Nephron (organoid): ENCODE measurements at regions not wholly inside any gene's neighbourhood (a gene's known extent, or its start where the extent isn't known, plus 50 kb on each side); places are given as distances from the start of the nearest gene placed in this dataset.
A peak's percentile ranks its signal among the peaks of the same experiment; 100 is the strongest.

ENCODE experiments used
- H3K27ac Mint-ChIP-seq, 3 experiments: 2 replicates each; pipeline ENCODE4 v1.8.0; 2020; ENCODE audit warnings: mixed read lengths in 3 of 3, mild to moderate bottlenecking in 2 of 3, moderate library complexity in 1 of 3
- H3K27me3 Mint-ChIP-seq: 2 replicates; pipeline ENCODE4 v1.8.0; 2021; ENCODE audit warnings: low read depth, mild to moderate bottlenecking, moderate library complexity, mixed read lengths
- H3K36me3 Mint-ChIP-seq: 2 replicates; pipeline ENCODE4 v1.8.0; 2020; ENCODE audit warnings: low read depth, mixed read lengths
- H3K4me1 Mint-ChIP-seq: 2 replicates; pipeline ENCODE4 v1.8.0; 2020; ENCODE audit warnings: mixed read lengths
- H3K4me3 Mint-ChIP-seq, 3 experiments: 2 replicates each; pipeline ENCODE4 v1.8.0; 2020; ENCODE audit warnings: mild to moderate bottlenecking in 3 of 3, mixed read lengths in 3 of 3, moderate library complexity in 2 of 3
- H3K9me3 Mint-ChIP-seq: 2 replicates; pipeline ENCODE4 v1.8.0; 2020; ENCODE audit warnings: mixed read lengths
- TF ChIP-seq, protein P1 (sequence below), 3 experiments: fragments of 200-600 bp; sonication (generic); IDR thresholded peaks; one replicate each; pipeline ENCODE4 v1.5.0; 2021; ENCODE audit warnings: antibody characterized with exemption in 3 of 3; ENCODE audit not compliant: unreplicated experiment in 3 of 3

DNA sequence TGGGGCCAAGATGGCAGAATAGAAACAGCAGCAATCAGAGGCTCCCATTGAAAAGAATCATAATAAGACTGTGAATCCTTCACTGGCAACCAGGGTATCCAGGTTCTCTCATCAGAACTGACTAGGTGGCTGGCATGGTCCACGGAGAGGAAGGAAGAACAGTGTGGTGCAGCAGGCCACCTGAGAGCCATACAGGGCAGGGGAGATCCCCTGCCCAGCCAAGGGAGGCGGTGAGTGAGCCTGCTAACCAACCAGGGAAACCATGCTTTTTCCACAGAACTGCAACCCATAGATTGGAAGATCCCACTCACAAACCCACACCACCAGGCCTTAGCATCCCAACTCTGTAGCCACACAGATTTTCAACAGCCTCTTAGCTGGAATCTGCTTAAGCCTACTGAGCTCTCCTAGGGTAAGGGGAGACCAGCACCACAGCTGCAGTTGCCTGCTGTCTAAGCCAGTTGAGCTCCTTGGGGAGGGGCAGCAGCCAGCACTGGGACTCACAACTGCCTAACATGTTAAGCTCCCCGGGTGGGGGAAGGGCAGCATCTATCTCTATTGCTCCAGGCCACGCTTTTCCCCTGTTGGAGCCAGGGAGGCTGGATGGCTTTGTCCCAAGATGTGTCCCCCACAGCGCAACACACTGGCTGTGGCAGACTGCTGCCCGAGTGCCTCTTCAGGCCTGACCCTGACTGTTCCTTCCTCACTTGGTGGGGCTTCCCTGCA is 342.6 kb upstream of the CCDC196 start:
- Mint-ChIP-seq H3K4me3 (no peak overlapping the region), H3K36me3 (no peaks in the 10 kb centered on the region), H3K4me1 (no peaks in the 10 kb centered on the region), H3K27ac (no peak overlapping the region), H3K9me3 (peaks cover 32% of the 10 kb centered on the region), H3K27me3 (no peaks in the 10 kb centered on the region)
- TF ChIP-seq, protein P1, sequence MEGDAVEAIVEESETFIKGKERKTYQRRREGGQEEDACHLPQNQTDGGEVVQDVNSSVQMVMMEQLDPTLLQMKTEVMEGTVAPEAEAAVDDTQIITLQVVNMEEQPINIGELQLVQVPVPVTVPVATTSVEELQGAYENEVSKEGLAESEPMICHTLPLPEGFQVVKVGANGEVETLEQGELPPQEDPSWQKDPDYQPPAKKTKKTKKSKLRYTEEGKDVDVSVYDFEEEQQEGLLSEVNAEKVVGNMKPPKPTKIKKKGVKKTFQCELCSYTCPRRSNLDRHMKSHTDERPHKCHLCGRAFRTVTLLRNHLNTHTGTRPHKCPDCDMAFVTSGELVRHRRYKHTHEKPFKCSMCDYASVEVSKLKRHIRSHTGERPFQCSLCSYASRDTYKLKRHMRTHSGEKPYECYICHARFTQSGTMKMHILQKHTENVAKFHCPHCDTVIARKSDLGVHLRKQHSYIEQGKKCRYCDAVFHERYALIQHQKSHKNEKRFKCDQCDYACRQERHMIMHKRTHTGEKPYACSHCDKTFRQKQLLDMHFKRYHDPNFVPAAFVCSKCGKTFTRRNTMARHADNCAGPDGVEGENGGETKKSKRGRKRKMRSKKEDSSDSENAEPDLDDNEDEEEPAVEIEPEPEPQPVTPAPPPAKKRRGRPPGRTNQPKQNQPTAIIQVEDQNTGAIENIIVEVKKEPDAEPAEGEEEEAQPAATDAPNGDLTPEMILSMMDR (IDR thresholded peaks at IDR 0.05; ENCODE audit: unreplicated experiment in 3 of 3), result no peak

DNA sequence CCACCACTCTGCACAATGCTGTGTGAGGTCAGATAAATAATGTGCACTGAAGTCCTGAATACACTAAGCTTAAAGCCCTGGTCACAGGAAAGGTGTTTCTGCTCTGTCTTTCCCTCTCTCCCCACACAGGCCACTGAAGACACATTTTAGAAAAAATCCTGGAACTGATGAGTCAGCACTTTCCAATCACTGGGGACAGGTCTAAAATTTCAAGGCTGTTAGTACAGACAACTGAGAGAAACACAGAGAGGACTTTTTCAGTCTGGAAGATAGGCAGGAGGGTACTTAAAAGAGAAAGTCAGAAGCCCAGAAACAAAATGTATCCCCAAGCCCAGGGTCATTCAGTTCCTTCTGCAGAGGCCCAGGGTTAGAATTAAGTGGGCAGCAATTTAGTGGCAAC is 333.9 kb upstream of the CCDC196 start:
- TF ChIP-seq, protein P1 (IDR thresholded peaks at IDR 0.05; ENCODE audit: unreplicated experiment in 3 of 3), result no peak
- Mint-ChIP-seq H3K36me3 (no peaks in the 10 kb centered on the region), H3K4me3 (peak overlapping the region in 1 of 3 experiments; percentile 3), H3K4me1 (peaks cover 31% of the 10 kb centered on the region), H3K27me3 (no peaks in the 10 kb centered on the region), H3K27ac (peak overlapping the region; percentile 85 to 89 (median 89)), H3K9me3 (peaks cover 21% of the 10 kb centered on the region)

DNA sequence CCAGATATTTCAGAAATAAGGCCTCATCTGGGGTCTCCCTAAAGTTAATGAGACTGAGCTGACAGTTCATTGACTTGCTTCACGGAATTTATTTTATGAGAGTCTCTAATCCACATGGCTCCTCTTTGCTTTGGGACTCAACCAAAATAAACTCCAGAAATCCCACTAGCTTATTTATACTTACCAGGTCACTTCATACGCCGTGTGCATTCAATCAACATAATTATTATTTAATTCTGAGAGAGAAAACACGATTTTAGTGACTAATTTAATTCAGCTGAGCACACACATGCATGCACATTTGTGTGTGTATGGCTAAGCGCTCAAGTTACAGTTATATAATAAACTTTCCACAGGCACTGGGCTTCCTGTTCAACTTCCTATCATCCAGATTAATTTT is 333.4 kb upstream of the CCDC196 start:
- H3K36me3 Mint-ChIP-seq, result no peaks in the 10 kb centered on the region
- peaks cover 31% of the 10 kb centered on the region for H3K4me1 Mint-ChIP-seq
- peak overlapping the region in 1 of 3 experiments; percentile 6 for H3K4me3 Mint-ChIP-seq
- TF ChIP-seq, protein P1 (IDR thresholded peaks at IDR 0.05; ENCODE audit: unreplicated experiment in 3 of 3), result no peak
- peak overlapping the region; percentile 85 to 89 (median 89) for H3K27ac Mint-ChIP-seq
- peaks cover 20% of the 10 kb centered on the region for H3K9me3 Mint-ChIP-seq
- no peaks in the 10 kb centered on the region for H3K27me3 Mint-ChIP-seq

DNA sequence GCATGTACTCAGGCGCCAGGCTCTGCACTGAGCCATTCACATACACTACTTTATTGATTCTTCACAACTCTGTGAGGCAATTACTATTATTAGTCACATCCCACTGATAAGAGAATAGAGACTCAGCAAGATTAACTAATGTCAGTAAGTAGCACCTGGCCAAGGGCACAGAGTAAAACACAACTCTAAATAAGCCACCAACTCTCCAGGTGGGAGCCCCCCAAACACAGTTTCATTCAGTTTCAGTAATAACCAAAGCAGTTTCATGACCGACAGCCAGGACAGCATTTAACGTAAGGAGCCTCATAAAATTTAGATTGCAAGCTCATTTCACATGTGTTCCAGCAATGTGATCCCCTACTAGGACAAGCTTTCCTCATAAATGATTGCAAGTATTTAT is 323.1 kb upstream of the CCDC196 start:
- Mint-ChIP-seq H3K36me3 (no peaks in the 10 kb centered on the region), H3K27ac (no peak overlapping the region), H3K4me3 (no peak overlapping the region), H3K9me3 (no peaks in the 10 kb centered on the region), H3K27me3 (peaks cover 5% of the 10 kb centered on the region), H3K4me1 (peaks cover 6% of the 10 kb centered on the region)
- TF ChIP-seq, protein P1 (IDR thresholded peaks at IDR 0.05; ENCODE audit: unreplicated experiment in 3 of 3), result no peak

DNA sequence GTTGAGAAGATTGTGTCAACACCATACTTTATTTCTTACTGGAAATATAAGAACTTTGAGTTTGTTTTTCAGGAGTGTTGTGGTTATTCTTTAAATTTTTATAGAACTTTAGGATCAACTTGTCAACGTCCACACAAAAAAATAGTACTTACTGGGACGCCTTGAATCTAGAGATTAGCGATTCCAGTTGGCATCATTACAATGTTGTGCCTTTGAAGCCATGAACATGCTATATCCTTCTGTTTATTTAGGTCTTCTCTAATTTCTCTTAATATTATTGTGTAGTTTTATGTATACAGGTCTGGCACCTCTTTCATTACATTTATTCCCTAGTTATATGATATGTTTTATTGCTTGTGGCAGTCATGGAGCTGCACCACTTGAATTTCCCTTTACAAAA is 320.8 kb upstream of the CCDC196 start:
- Mint-ChIP-seq H3K4me1 (peaks cover 3% of the 10 kb centered on the region), H3K4me3 (no peak overlapping the region), H3K9me3 (no peaks in the 10 kb centered on the region), H3K36me3 (no peaks in the 10 kb centered on the region), H3K27ac (no peak overlapping the region), H3K27me3 (peaks cover 5% of the 10 kb centered on the region)
- TF ChIP-seq, protein P1 (IDR thresholded peaks at IDR 0.05; ENCODE audit: unreplicated experiment in 3 of 3), result no peak

DNA sequence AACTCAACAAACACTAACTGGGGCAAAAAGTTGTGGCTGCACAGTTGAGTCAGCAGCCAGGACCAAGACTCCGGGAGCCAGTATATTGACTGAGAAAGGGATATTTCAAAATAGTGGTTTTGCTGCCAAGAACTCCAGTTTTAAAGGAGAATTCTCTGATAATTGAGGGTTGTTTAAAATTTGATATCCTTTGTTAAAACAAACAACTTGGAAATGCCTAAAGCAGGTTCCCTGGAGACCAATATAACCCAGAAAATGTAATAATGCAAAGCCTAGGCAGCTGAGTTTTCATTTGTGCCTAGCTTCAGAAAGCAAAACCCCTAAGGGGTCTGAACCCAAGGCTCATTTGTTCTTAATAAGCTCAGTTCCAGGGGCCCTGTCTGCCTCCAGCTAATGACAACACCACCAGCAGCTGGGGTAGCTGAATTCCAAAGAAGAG is 311.7 kb upstream of the CCDC196 start:
- peaks cover 3% of the 10 kb centered on the region for H3K9me3 Mint-ChIP-seq
- peak overlapping the region in 1 of 3 experiments; percentile 67 for H3K27ac Mint-ChIP-seq
- H3K4me1 Mint-ChIP-seq, result peaks cover 18% of the 10 kb centered on the region
- H3K4me3 Mint-ChIP-seq, result no peak overlapping the region
- H3K27me3 Mint-ChIP-seq, result peaks cover 4% of the 10 kb centered on the region
- TF ChIP-seq, protein P1 (IDR thresholded peaks at IDR 0.05; ENCODE audit: unreplicated experiment in 3 of 3), result no peak
- H3K36me3 Mint-ChIP-seq, result no peaks in the 10 kb centered on the region
